ENCODE measurements at regions not wholly inside any gene's neighbourhood (a gene's known extent, or its start where the extent isn't known, plus 50 kb on each side); places are given as distances from the start of the nearest gene placed in this dataset.

GRCh38 chr6:78131521-78131920, 478.7 kb downstream of the MEI4 start:
- no peak for TF ChIP-seq CTCF (IDR thresholded peaks at IDR 0.05)
- no peak for TF ChIP-seq POLR2A (IDR thresholded peaks at IDR 0.05)
